ENCODE measurements at regions not wholly inside any gene's neighbourhood (a gene's known extent, or its start where the extent isn't known, plus 50 kb on each side); places are given as distances from the start of the nearest gene placed in this dataset.

DNA sequence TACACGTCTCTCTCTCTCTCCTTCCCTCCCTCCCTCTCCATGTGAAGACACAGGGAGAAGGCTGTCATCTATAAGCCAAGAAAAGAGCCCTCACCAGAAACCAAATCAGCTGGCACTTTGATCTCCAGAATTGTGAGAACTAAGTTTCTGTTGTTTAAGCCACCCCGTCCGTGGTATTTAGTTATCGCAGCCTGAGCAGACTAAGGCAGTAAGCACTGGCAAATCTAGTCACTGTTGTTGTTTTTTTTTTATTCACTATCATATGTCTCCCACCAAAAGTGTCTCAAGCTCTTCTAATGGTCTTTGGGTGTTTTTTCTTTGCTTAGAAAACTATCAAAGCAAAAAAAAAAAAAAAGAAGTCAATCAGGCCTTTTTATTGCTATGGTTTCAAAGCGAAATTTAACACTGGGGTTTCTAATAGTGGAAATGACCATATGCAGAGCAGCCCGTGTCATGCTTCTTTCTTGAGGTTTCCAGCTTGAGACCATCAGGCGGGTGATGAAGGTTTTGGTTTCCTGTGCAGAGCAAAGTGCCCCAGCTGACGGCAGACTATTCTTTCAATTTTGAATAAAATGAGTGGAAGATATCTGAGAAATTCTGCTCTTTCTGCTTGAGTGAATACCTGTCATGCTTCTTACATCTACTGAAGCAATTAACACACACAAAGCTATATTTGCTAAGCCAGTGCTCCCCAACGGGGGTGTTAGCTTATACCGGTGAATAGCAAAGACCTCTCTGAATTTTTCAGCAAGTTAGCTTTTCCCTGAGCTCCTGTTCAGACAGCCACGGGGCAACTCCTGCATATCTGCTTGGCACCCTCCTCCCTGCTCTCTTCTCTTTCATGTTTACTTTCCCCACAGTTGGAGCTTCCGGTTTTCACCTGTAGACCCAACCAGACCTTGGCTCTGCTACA is 394.1 kb upstream of the ATP5MC3 start:
- H3K4me3 ChIP-seq: no peak overlapping the region
- no peaks in the 10 kb centered on the region for H3K27me3 ChIP-seq
- H3K9me3 ChIP-seq: no peaks in the 10 kb centered on the region
- H3K27ac ChIP-seq: no peak overlapping the region
- WGBS, 4 donors: 56 to 66% (median 58%) methylated on average over 12 of the region's 12 CpGs
- intact Hi-C loops (cut with DNase I): no loop called here
- TF ChIP-seq POLR2A (IDR thresholded peaks at IDR 0.05): no peak
- TF ChIP-seq, protein P1, sequence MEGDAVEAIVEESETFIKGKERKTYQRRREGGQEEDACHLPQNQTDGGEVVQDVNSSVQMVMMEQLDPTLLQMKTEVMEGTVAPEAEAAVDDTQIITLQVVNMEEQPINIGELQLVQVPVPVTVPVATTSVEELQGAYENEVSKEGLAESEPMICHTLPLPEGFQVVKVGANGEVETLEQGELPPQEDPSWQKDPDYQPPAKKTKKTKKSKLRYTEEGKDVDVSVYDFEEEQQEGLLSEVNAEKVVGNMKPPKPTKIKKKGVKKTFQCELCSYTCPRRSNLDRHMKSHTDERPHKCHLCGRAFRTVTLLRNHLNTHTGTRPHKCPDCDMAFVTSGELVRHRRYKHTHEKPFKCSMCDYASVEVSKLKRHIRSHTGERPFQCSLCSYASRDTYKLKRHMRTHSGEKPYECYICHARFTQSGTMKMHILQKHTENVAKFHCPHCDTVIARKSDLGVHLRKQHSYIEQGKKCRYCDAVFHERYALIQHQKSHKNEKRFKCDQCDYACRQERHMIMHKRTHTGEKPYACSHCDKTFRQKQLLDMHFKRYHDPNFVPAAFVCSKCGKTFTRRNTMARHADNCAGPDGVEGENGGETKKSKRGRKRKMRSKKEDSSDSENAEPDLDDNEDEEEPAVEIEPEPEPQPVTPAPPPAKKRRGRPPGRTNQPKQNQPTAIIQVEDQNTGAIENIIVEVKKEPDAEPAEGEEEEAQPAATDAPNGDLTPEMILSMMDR (IDR thresholded peaks at IDR 0.05): no peak
- ATAC-seq (peak in 2 of 4 donors; percentile 62 to 70), DNase-seq (peak in 1 of 5 donors; percentile 40)
- H3K4me1 ChIP-seq: peaks cover 0 to 21% (median 0%) of the 10 kb centered on the region in 12 donors
- no peaks in the 10 kb centered on the region for H3K36me3 ChIP-seq

- H3K9me3 ChIP-seq: no peaks in the 10 kb centered on the region
- H3K4me3 ChIP-seq: no peak overlapping the region
- WGBS, 4 donors: 91 to 96% (median 94%) methylated on average over 3 of the region's 3 CpGs
- ATAC-seq: no peak
- no peak overlapping the region for H3K27ac ChIP-seq
- peaks cover 0 to 16% (median 0%) of the 10 kb centered on the region in 12 donors for H3K4me1 ChIP-seq
- H3K27me3 ChIP-seq: no peaks in the 10 kb centered on the region
- DNase-seq: no peak
- TF ChIP-seq POLR2A (IDR thresholded peaks at IDR 0.05): no peak
- TF ChIP-seq, protein P1 (IDR thresholded peaks at IDR 0.05): no peak
- intact Hi-C loops (cut with DNase I): no loop called here
- H3K36me3 ChIP-seq: no peaks in the 10 kb centered on the region
These were observed 392.6 kb upstream of the ATP5MC3 start for GRCh38 chr2:175574069-175574468.

- WGBS, 4 donors: 49 to 59% (median 55%) methylated on average over 4 of the region's 4 CpGs
- Histone ChIP-seq H3K27ac (no peak overlapping the region), H3K9me3 (no peaks in the 10 kb centered on the region), H3K4me1 (peaks cover 0 to 3% (median 0%) of the 10 kb centered on the region in 12 donors), H3K36me3 (no peaks in the 10 kb centered on the region), H3K4me3 (no peak overlapping the region), H3K27me3 (no peaks in the 10 kb centered on the region)
- TF ChIP-seq, protein P1 (IDR thresholded peaks at IDR 0.05): no peak
- no peak for TF ChIP-seq POLR2A (IDR thresholded peaks at IDR 0.05)
- ATAC-seq (no peak), DNase-seq (no peak)
- intact Hi-C loops (cut with DNase I): no loop called here
These were observed 389.7 kb upstream of the ATP5MC3 start for GRCh38 chr2:175571078-175571653.

DNA sequence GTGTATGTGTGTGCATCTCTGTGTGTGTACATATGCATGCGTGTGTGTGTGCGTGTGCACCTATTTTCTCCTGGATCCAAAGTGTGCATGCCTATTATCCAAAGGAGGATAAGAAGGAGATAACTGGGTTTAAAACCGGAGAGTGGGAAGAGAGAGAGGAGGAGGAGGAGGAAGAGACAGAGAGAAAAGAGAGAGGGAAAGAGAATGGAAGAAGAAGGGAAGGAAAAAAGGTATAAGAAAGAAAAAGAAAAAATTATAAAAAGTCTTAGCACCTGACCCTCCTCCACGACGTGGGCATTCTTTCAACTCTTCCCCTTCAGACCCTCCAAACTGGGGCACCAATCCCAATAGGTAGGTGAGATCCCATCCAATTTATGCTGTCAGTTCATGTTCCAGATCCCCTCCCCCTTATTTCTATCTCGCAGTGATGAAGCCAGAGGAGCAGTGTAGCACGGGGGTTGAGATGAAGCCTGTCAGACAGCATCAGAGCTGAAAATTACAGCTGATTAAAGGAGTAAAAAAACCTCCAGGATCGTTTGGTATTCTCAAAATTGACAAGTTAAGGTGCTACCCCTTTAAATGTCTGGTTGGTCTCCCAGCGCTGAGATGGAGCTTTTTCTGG is 386.7 kb upstream of the ATP5MC3 start:
- ATAC-seq: no peak
- WGBS, 4 donors: 68 to 81% (median 76%) methylated on average over 9 of the region's 9 CpGs
- no peak for DNase-seq
- intact Hi-C loops (cut with DNase I): no loop called here
- no peaks in the 10 kb centered on the region for H3K9me3 ChIP-seq
- TF ChIP-seq, protein P1 (IDR thresholded peaks at IDR 0.05): no peak
- no peak for TF ChIP-seq POLR2A (IDR thresholded peaks at IDR 0.05)
- H3K4me3 ChIP-seq: peak overlapping the region in 4 of 12 donors; percentile 6 to 33 (median 28)
- H3K27me3 ChIP-seq: no peaks in the 10 kb centered on the region
- H3K27ac ChIP-seq: no peak overlapping the region
- H3K36me3 ChIP-seq: no peaks in the 10 kb centered on the region
- H3K4me1 ChIP-seq: peaks cover 0 to 3% (median 0%) of the 10 kb centered on the region in 12 donors
